Activated CD8-positive, alpha-beta memory T cell treated with anti-CD3 and anti-CD28 coated beads for 24 hours (primary cell): ENCODE measurements at regions not wholly inside any gene's neighbourhood (a gene's known extent, or its start where the extent isn't known, plus 50 kb on each side); places are given as distances from the start of the nearest gene placed in this dataset.
"Not testable (repeated sequence)": the region's sequence is repeated elsewhere in the genome, so short reads cannot be mapped to it uniquely, and the experiment has no call there.

ENCODE experiments used
- DNase-seq: peaks from one replicate; pipeline ENCODE4 v3.0.0-alpha.2; 2020

DNA sequence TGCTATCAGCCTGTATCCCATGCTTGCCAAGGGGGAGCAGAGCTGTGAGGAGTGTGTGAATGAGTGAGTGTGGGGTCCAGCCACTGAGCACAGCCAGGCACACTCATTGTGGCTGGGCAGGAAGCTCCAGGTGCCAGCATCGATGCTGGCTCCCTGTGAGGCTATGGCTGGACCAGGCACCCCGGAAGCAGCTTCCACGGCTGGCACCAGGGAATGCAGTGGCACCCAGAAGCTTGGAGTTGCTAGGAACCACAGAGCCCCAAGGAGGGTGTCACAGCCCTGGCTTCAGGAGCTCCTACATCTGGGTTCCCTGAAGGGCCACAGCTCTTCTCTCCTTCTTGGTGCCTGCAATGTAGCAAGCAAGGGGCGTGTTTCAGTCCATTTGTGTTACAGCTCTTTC is 625.9 kb upstream of the RAG2 start:
- no peak for DNase-seq

- no peak for DNase-seq
Observed at GRCh38 chr11:37203006-37203405, 605.0 kb upstream of the RAG2 start.

DNA sequence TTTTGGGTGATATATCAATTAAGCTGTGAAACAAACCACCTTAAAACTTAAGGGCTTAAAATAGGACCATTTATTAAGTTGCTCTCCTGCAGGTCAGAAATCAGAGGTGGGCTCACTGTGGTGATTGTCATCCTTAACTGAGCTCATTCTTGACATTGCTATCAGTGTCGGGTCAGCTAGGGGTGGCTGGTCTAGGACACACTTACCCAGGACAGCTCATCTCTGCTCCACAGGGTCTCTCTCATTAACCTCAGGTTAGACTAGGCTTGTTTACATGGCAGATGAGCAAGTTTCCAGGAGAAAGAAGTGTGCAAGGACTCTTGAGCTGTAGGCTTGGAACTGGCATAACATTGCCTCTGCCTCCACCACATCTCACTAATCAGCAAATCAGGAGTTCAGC is 601.0 kb upstream of the RAG2 start:
- DNase-seq: no peak

DNA sequence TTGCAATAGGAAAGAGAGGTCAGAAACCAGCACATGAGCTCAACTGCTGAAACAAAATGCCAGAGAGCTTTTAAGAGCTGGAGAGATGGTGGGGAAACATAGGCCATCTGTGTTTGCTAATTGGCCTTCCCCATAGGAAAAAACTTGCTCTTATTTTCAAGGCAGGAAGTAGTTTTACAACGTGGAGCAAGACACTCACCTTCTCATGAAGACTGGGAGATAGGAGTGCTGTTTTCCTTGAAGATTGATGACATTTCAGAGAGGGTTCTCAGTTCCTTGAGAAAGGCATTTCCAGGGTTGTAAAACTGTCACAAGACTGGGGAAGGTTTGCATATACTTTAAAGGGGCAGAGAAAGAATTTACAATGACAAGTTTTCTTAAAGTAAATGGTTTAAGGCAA is 586.3 kb upstream of the RAG2 start:
- no peak for DNase-seq

GRCh38 chr11:37182031-37182430 is 584.0 kb upstream of the RAG2 start:
- DNase-seq: no peak

DNA sequence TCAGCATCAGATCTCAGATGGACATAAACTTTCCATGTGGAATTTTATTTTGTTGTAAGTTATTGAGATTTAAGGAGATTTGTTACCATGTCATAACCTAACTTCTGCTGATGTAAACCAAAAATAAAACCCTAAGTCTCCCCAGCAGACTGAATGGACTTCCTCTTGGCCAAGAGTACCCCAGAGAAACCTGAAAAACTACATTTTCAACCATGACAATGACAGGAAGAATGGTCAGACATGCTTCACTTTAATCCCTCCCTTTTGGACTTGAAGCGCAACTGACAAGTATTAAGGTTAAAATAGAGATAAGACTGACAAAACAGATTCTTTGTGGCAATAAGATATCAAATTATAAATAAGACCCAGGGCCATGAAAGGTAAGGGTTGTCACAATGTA is 579.7 kb upstream of the RAG2 start:
- DNase-seq: no peak

DNA sequence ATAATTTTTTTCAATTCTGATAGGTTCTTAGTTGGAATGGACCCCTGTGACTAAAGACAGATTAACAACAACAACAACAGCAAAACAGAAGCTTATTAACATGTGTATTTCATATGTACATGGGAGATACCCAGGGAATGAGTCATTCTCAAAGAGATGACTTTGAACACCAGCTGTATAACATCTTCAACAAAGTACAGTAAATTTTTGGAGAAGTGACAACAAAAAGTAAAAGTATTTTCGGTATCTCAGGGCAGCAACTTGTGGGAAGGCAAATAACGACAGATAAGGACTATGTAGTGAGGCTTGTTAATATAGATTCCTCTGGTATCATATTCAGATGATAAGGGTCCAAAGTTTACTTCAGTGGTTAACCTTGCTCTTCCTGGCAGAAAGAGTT is 573.4 kb upstream of the RAG2 start:
- no peak for DNase-seq

DNA sequence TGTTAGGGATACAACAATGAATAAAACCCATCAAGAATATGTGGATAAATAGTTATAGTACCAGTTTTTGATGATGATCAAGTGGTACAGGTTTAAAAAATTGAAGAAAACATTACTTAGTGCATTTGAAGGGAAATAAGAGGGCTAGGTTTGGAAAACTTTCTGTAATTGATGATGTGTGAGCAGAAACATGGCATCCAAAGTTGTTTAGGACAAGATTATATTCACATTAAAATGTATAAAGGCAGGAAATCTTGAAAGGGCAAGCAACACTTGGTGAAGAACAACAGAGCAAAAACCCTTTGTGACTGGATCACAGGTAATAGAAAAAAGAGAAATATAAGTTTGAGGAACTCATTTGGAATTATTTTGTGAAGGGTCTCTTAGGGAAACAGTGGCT is 572.3 kb upstream of the RAG2 start:
- DNase-seq: no peak

- DNase-seq: not testable (repeated sequence)
Observed at GRCh38 chr11:37145434-37145833, 547.4 kb upstream of the RAG2 start.

DNA sequence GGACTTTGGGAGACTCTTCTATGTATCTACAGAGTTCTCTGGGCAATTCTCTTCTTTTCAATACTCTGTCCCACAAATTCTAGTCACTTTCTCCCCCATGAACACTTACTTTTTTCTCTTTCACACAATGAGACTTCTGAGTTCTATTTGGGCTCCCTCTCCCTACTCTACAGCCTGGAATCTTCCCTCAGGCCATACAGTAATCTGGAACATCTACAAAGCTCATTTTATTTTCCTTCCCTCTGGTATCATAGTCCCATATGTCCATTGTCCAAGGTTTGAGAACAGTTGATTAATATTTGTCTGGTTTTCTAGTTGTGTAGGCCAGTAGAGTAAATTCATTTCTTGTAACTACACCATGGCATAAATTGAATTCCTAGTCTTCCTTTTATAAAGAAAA is 544.6 kb upstream of the RAG2 start:
- no peak for DNase-seq

DNA sequence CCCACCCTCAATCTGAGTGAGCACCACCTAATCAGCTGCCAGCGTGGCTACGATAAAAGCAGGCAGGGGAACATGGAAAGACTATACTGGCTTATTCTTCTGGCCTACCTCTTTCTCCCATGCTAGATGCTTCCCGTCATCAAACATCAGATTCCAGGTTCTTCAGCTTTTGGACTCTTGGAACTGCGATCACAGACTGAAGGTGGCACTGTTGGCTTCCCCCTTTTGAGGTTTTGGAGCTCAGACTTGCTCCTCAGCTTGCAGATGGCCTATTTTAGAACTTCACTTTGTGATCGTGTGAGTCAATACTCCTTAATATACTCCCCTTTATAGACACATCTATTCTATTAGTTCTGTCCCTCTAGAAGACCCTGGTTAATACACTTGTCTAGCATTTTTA is 543.7 kb upstream of the RAG2 start:
- no peak for DNase-seq

DNA sequence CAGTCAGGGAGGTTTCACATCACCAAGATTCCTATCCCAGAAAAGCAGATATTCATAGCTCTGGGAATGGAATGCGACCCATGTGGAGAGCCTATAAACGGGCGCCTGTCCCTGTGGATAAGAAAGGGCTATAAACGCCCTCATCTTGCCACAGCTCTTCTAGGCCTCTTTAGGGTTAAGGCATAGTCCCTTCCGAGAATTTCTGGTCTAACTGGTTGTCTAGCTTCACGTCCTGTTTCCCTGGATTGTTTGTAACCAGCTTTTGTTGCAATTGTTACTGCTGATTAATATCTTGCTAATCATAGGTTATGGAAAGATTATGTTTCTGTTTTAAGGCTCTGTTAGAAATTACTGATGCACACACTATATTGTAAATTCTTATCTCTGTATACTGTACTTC is 537.6 kb upstream of the RAG2 start:
- DNase-seq: not testable (repeated sequence)

DNA sequence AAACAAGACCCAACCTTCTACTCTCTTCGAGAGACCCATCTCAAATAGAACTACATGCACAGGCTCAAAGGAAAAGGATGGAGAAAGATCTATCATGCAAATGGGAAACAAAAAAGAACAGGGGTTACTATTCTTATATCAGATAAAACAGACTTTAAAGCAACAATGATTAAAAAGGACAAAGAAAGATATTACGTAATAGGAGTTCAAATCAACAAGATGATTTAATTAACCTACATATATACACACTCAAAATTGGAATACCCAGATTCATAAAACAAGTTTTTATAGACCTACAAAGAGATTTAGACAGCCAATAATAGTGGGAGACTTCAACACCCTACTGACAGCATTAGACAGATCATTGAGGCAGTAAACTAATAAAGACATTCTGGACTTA is 536.6 kb upstream of the RAG2 start:
- DNase-seq: no peak

DNA sequence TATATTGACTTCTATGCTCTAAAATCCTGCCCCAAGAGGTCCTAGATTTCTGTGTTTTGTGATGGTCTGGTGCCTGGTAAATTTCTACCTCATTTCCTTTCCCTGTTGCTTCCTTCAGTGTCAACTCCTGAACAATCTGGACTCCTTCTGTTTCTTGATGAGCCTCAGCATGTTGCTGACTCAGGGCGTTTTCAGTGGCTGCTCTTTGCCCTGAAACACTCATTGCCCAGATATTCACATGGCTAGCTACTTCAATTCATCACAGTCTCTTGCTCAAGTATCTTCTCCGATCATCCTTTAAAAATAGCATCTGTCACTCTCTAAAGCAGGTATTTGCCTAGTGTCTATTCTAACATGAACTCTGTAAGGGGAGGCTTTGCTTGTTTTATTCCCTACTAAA is 526.3 kb upstream of the RAG2 start:
- DNase-seq: no peak

- DNase-seq: no peak
Observed at GRCh38 chr11:37115963-37116362, 517.9 kb upstream of the RAG2 start.

GRCh38 chr11:37110385-37110784 is 512.3 kb upstream of the RAG2 start:
- no peak for DNase-seq

DNA sequence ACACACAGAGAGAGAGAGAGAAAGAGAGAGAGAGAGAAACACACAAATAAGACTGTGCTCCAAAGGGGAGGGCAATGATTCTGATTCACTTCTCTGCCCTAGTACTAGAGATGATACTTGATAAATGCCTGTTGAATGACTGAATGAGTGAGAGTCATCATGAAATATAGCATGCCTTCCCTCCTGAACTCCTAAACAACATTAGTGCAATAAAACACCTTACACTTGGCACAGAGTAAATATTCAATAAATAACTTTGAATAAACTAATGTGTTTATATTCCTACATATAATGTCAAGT is 511.2 kb upstream of the RAG2 start:
- DNase-seq: no peak

DNA sequence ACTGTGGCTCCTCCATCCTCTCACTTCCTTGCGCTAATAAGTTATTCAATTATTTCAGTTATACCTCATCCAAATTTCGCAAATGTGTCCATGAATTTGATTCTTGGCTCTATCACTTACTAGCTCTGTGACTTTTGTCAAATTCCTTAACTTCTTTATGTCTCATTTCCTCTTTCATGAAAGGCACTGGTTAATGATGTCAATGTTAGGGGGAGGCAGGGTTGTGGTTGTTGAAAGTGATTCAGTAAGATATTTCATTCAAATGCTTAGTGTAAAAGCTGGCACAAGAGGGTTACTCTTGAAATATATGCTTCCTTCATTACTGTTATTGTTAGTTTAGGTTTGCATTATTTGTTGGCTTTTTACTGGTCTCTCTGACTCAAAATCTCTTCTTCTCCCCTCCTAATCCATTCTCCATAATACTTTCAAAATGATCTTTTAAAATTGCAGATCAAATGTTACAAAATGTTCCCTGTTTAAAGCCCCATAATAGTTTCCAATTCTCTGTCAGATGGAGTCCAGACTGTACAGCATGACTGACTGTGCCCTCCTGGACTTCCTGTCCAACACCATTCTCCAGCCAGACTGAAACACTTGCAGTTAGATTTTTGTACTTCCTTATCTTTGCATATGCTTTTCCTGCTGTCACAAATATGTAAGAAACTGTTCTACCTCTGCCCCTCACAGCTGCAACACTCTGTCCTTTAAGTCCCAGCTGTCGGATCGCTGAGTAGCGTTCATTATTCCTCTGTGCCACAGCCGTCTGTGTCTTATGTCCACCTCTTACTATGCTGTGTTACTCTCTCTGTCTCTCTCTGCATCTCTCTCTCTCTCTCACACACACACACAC is 510.6 kb upstream of the RAG2 start:
- DNase-seq: no peak

GRCh38 chr11:37107831-37108230 is 509.8 kb upstream of the RAG2 start:
- no peak for DNase-seq

GRCh38 chr11:37107415-37107814 is 509.4 kb upstream of the RAG2 start:
- no peak for DNase-seq

DNA sequence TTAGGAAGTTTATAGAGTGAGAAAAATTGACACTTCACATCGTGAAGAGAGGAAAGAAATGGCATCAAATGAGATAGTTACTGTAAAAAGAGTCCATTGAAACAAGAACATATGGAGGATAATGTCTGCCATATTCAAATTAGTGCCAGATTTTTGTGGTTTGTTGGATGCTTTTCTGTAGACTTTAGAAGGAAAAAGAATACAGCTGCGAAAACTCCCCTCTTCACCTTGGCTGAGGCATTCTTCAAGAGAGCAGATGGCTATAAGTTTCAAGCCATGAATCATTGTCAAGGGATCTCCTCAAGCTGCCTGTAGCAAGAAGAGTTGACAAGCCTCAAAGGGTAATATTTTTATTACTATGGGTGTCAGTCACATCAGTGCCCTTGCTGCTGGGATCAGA is 507.4 kb upstream of the RAG2 start:
- no peak for DNase-seq

DNA sequence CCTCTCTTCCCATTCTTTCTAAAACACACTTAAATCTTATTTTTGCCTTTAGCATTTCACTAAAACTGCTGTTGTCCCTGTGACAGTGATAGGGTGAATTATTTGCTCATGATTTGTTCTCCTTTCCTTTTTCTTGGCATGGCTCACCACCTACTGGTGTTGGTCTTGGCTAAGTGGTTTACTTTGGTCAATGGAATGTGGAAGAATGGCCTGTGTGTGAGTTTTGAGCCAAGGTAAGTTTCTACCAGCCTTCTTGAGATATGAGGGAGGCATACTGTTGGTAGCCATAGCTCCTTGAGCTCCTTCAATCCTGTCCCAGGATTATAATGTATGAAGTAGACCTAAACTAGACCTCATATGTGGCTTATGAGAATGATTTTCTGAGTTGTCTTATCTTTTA is 506.3 kb upstream of the RAG2 start:
- DNase-seq: no peak

DNA sequence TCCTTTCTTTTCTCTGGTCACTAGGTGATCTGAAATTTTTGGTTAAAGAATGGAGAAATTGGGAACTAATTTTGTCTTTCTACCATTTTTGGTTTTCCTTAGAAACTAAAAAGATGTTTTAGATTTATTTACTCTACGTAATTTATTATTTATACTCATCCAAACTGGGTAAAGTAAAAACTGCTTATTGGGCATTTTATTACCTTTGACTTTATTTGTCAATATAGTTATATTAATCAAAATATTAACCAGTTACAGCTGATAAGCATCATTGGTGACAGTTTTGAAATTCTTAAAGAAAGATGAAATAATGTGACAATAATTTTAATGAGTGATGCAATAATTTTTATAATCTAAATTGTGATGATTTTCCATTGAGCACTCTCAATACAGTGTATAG is 502.0 kb upstream of the RAG2 start:
- DNase-seq: no peak

DNA sequence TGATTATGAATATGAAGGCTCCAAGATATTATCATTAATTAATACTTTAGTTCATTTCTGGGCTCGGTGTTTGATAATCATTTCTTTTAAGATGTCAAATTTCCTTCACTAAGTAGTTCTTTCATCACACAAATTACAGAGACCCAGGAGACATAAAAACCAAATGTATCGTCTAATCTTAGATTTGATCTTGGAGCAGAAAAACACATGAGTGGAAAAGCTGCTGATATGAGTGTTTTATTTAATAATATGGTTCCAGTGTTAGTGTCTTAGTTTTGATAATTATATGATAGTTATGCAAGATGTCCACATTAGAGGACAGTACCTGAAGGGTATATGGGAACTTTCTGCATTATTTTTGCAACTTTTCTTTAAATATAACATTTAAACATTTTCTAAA is 494.5 kb upstream of the RAG2 start:
- no peak for DNase-seq

DNA sequence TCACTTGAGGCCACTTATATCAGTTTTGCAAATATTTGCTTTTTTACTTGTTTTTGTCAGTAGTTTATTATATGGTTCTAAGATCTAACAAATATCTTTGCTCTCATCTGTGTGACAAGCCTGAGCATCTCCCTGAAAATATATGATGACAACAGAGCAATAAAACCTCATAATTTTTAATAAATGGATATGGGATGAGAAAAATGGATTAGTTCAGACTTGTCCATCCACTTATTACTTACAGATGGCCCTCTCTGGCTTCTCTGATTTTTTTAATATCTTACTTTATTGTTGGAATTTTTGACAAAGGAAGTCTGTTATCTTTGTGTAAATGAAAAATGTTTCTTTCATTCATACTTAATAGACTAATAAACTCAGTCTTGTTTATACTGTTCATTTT is 491.4 kb upstream of the RAG2 start:
- no peak for DNase-seq

DNA sequence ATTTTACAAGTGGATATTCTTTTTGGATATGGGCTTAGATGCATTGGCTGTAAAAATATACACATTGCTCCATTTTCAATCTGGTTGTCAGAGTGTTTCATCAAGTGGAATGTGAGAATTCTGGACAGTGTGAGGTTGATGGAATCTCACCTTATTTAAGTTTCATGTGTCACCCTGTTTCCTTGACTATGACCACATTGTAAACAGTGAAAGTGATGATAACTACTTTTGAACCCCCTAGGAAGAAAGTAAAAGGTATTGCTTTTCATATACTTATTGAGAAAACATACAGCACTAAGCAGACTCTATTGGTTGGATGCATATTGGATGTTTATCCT is 490.5 kb upstream of the RAG2 start:
- DNase-seq: no peak
